CD4-positive, alpha-beta memory T cell (primary cell): ENCODE measurements at regions not wholly inside any gene's neighbourhood (a gene's known extent, or its start where the extent isn't known, plus 50 kb on each side); places are given as distances from the start of the nearest gene placed in this dataset.
"Not testable (repeated sequence)": the region's sequence is repeated elsewhere in the genome, so short reads cannot be mapped to it uniquely, and the experiment has no call there.

ENCODE experiments used
- CTCF ChIA-PET: fragments of 350-600 bp; sonication (Branson Sonifier 250); formaldehyde crosslinking; loops from one replicate; lab custom pipeline; 2021; ENCODE audit warnings: inconsistent platforms; ENCODE audit not compliant: partially characterized antibody; lab: Charles Lee
- POLR2A ChIA-PET: fragments of 350-600 bp; sonication (Branson Sonifier 250); formaldehyde crosslinking; loops from one replicate; lab custom pipeline; 2021; ENCODE audit not compliant: partially characterized antibody; lab: Charles Lee
- DNase-seq, 5 donors: peaks; one replicate each; pipeline versions ENCODE4 v3.0.0 to v3.0.0-alpha.2; 2020 to 2022; ENCODE audit warnings: mixed read lengths in 1 of 5
- H3K27ac ChIP-seq: one replicate; pipeline ENCODE4 v1.7.0; 2013; ENCODE audit warnings: low read depth, low read length
- H3K27me3 ChIP-seq: 2 replicates; pipeline ENCODE4 v1.7.0; 2013; ENCODE audit warnings: mild to moderate bottlenecking, low read length, moderate library complexity; ENCODE audit not compliant: insufficient read depth
- H3K36me3 ChIP-seq: 2 replicates; pipeline ENCODE4 v1.7.0; 2013; ENCODE audit warnings: mild to moderate bottlenecking, low read length, moderate library complexity; ENCODE audit not compliant: insufficient read depth
- H3K4me1 ChIP-seq: 2 replicates; pipeline ENCODE4 v1.7.0; 2013; ENCODE audit warnings: mild to moderate bottlenecking, low read length, moderate library complexity; ENCODE audit not compliant: insufficient read depth
- H3K4me3 ChIP-seq, 2 donors: one replicate each; pipeline ENCODE4 v1.7.0; 2013; ENCODE audit warnings: low read length in 2 of 2, mild to moderate bottlenecking in 1 of 2
- H3K9me3 ChIP-seq, 2 donors: one replicate each; pipeline ENCODE4 v1.7.0; 2013; ENCODE audit warnings: low read length in 2 of 2, control low read depth in 1 of 2; ENCODE audit not compliant: control insufficient read depth in 1 of 2
- H3K27ac Mint-ChIP-seq, 7 donors: one replicate each; pipeline ENCODE4 v1.8.0; 2020 to 2021; ENCODE audit warnings: mixed read lengths in 7 of 7, mild to moderate bottlenecking in 6 of 7, inconsistent platforms in 3 of 7, moderate library complexity in 3 of 7
- H3K27me3 Mint-ChIP-seq, 2 donors: one replicate each; pipeline ENCODE4 v1.8.0; 2020 to 2021; ENCODE audit warnings: mixed read lengths in 2 of 2
- H3K36me3 Mint-ChIP-seq, 2 donors: one replicate each; pipeline ENCODE4 v1.8.0; 2020 to 2021; ENCODE audit warnings: mixed read lengths in 2 of 2, inconsistent platforms in 1 of 2, mild to moderate bottlenecking in 1 of 2
- H3K4me1 Mint-ChIP-seq, 4 donors: one replicate each; pipeline ENCODE4 v1.8.0; 2020 to 2021; ENCODE audit warnings: mixed read lengths in 4 of 4, mild to moderate bottlenecking in 1 of 4
- H3K4me3 Mint-ChIP-seq, 8 donors: one replicate each; pipeline ENCODE4 v1.8.0; 2020 to 2021; ENCODE audit warnings: mixed read lengths in 8 of 8, mild to moderate bottlenecking in 7 of 8, moderate library complexity in 6 of 8, inconsistent platforms in 3 of 8
- H3K9me3 Mint-ChIP-seq, 8 donors: one replicate each; pipeline ENCODE4 v1.8.0; 2020 to 2021; ENCODE audit warnings: mixed read lengths in 8 of 8, mild to moderate bottlenecking in 5 of 8, inconsistent platforms in 3 of 8, moderate library complexity in 1 of 8
- intact Hi-C: fragments of 100-400 bp; cut with micrococcal nuclease; formaldehyde crosslinking; loops from one replicate; pipeline ENCODE4 v1.15.1; 2023

DNA sequence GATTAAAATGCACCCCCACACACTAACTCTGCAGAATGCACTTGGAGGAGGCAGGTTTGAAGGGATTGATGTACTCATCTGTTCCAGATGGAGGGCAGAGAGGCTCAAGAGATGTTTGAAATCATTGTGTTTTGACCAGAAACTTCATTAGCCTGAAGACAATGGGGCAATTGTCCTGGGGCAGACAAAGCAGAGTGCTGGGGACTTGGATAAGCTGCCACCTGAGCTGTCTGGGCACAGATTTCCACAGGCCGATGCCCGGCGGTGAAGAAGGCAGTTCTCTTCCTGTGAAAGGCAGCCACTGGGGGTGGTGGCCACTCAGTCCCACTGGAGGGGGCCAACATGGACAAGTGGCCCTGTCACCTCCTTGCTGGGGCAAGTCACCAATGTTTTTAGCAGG is 181.0 kb downstream of the BCL2L11 start:
- POLR2A ChIA-PET, intact Hi-C loops, DNase-seq: not testable (repeated sequence)

DNA sequence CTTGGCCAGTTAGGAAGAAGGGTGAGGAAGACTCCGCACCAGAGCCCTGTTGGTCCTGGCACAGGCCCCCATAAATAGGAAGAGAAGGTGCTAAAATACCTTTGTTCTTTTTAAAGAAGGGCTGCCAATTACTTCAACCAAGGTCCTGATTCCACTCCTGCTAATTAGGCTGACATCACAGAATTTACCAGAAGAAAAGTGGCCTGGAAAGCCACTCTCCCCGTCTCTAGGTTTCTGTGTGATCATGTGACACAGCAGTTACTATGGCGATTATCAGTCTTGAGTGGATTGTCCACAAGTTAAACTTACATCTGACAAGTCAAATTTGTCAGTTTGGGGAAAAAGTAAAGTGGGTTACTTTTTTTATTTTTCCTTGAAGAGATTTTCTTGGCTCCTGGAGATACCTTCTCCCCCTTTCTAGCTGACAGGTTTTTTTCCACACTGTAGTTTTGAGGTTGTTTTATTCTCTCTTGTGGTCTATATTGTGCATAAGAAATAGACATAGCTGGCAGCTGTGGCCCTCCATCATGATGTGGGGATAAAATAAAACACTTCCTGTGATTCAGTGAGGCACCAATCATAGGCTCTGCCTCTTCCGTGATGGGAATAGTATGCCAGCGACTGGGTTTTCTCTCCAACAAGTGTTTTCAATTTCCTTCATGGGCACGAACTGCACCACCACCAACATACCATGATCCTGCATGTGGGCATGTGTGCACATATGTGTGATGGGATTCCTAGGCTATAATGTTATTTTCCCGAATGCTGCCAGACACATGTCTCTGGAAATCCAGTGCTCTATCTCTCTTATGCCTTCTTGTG is 181.9 kb downstream of the BCL2L11 start:
- H3K36me3 ChIP-seq, H3K27ac ChIP-seq, POLR2A ChIA-PET, CTCF ChIA-PET, H3K36me3 Mint-ChIP-seq, H3K4me1 ChIP-seq, H3K4me3 ChIP-seq, H3K27ac Mint-ChIP-seq, H3K27me3 Mint-ChIP-seq, H3K4me3 Mint-ChIP-seq, H3K9me3 Mint-ChIP-seq, H3K4me1 Mint-ChIP-seq, H3K9me3 ChIP-seq, H3K27me3 ChIP-seq, DNase-seq, intact Hi-C loops: not testable (repeated sequence)

More for the DNA sequence above, 181.0 kb downstream of the BCL2L11 start:
- H3K27me3 Mint-ChIP-seq, H3K36me3 ChIP-seq, H3K4me1 ChIP-seq, H3K4me1 Mint-ChIP-seq, H3K27ac Mint-ChIP-seq, H3K27me3 ChIP-seq, H3K9me3 ChIP-seq, H3K9me3 Mint-ChIP-seq, H3K36me3 Mint-ChIP-seq, H3K27ac ChIP-seq, CTCF ChIA-PET, H3K4me3 Mint-ChIP-seq, H3K4me3 ChIP-seq: not testable (repeated sequence)

DNA sequence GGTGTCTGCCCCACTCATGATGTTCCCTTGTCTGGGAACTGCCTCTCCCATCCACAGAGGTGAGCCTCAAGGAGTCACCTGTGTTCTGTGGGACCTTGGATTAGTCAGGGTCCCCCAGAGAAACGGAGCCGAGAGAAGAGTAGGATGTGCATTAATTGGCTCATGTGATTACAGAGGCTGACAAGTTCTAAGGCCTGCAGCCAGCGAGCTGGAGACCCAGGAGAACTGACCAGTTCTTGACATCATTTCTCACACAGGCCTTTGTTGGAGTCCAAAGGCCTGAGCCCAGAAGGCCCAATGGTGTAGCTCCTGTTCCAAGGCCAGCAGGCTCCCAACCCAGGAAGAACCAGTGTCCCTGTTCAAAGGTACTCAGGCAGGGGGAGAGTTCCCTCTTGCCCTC is 186.6 kb downstream of the BCL2L11 start:
- H3K9me3 Mint-ChIP-seq, H3K36me3 Mint-ChIP-seq, H3K4me1 Mint-ChIP-seq, POLR2A ChIA-PET, DNase-seq, intact Hi-C loops, H3K4me3 Mint-ChIP-seq, H3K36me3 ChIP-seq, H3K4me1 ChIP-seq, H3K27me3 ChIP-seq, H3K27me3 Mint-ChIP-seq, H3K9me3 ChIP-seq, H3K27ac ChIP-seq, H3K27ac Mint-ChIP-seq, H3K4me3 ChIP-seq, CTCF ChIA-PET: not testable (repeated sequence)

DNA sequence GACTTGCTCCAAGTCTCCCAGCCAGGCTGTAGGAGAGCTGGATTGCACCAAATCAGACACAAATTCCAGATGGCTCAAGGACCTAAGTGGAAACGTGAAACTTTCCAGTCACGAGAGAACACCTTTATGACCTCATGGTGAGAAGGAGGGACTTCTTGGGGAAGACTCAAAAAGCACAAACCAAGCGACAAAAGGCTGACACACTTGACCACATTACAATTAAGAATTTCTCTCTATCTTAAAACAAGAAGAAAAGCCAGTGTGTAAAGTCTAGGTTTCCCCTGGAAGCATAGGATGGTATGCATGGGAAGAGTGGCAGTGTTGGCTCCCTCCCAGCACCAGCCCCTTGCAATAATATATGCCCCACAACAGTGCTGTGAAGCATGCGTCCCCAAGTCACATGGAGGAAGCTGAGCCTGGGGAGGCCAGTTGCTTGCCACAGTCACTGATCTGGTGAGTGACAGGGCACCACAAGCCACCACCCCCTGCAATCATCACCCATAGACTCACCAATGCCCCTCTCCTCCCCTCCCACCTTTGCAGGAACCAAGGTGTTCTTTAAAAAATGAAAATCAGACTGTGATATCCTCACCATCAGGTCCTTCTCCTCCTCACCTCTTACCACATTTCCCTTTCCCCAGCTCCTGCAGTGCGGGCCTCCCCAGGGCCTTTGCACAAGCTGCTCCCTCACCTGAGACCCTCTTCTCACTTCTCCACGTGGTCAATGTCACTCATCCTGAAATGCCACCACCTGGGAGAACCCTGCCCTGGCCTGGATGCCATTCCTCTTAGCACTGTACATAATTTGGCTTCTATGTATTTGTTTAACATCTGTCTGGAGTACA is 188.7 kb downstream of the BCL2L11 start:
- H3K27me3 Mint-ChIP-seq, H3K27me3 ChIP-seq, H3K36me3 Mint-ChIP-seq, H3K4me1 Mint-ChIP-seq, intact Hi-C loops, H3K27ac ChIP-seq, DNase-seq, H3K4me1 ChIP-seq, H3K4me3 ChIP-seq, CTCF ChIA-PET, H3K9me3 ChIP-seq, H3K36me3 ChIP-seq, POLR2A ChIA-PET, H3K27ac Mint-ChIP-seq, H3K9me3 Mint-ChIP-seq, H3K4me3 Mint-ChIP-seq: not testable (repeated sequence)

DNA sequence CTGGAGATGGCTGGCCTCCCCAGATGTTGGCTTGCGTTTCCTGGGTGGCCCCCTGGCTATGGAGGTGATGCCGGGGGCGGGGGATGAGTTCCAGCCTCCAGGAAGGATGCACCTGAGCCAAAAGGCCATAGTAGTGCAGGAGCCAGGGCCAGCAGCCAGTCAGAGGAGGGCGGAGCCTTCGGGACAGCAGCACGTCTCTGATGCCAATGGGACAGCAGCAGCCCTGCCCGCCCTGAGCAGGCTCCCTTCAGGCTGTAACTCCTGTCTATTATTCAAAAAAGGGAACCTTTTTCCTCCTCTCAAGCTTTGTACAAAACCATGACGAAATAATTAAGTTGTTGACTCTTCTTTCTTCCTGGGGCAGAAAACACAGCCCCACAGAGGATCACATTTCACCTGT is 189.7 kb downstream of the BCL2L11 start:
- H3K27me3 ChIP-seq, H3K4me1 ChIP-seq, H3K36me3 ChIP-seq, DNase-seq, H3K27me3 Mint-ChIP-seq, H3K9me3 Mint-ChIP-seq, H3K4me1 Mint-ChIP-seq, H3K9me3 ChIP-seq, intact Hi-C loops, H3K27ac Mint-ChIP-seq, H3K4me3 ChIP-seq, CTCF ChIA-PET, H3K4me3 Mint-ChIP-seq, H3K36me3 Mint-ChIP-seq, POLR2A ChIA-PET, H3K27ac ChIP-seq: not testable (repeated sequence)

DNA sequence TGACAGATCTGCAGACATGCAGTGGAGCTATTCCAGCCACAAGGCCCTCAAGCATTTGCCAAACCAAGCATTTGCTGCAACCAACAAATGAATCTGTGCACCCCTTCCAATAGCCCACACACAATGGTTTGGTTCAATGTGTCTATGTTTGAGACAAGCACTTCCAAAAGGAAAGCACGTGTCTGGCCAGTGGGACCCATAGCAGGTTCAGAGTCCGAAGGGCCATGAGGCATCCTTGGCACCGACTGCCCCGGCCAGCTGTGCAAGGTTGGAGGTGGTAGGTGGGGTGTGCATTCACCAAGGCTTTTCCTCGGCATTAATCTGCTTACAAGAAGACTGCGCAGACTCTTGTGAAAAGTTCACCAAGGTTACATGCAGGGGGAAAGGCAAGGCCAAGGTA is 190.9 kb downstream of the BCL2L11 start:
- H3K4me3 ChIP-seq, H3K36me3 ChIP-seq, H3K27me3 Mint-ChIP-seq, H3K27me3 ChIP-seq, H3K9me3 Mint-ChIP-seq, DNase-seq, H3K27ac Mint-ChIP-seq, H3K9me3 ChIP-seq, POLR2A ChIA-PET, intact Hi-C loops, H3K4me3 Mint-ChIP-seq, H3K27ac ChIP-seq, H3K36me3 Mint-ChIP-seq, H3K4me1 Mint-ChIP-seq, CTCF ChIA-PET, H3K4me1 ChIP-seq: not testable (repeated sequence)

DNA sequence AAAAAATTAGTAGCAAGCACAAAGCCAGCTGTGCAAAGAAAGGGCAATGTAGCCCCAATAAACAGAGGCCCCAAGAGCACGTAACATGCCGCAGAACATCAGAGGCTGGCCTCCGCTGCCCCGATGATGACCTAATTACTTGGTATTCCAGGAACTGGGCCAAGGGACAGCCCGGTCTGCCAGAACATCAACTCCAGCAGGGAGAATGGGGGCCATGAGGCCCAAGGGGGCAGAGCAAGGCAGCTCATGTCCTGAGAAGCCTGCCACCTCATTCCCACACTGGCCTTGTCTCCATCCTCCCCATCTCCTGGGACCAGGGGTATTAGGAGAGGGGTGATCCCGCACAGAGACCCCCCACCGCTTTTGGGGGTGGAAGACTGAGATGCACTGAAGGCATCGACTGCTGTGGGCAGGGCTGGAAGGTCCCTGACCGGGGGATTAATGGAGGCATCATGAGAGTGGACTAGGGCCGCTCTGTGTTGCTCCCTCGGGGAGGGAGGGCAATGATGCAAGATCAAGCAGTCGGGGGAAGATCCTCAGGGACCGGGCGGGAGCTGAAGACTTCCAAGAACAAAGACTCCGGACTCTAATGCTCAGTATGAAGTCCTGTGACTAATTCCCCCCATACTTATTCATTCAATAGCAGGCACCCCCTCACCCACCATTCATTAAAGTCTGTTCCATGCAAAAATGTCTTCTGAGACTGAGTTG is 192.3 kb downstream of the BCL2L11 start:
- H3K27ac ChIP-seq, H3K9me3 Mint-ChIP-seq, H3K27me3 Mint-ChIP-seq, H3K4me3 Mint-ChIP-seq, H3K36me3 ChIP-seq, H3K36me3 Mint-ChIP-seq, POLR2A ChIA-PET, H3K27me3 ChIP-seq, H3K27ac Mint-ChIP-seq, DNase-seq, H3K4me1 Mint-ChIP-seq, intact Hi-C loops, H3K4me1 ChIP-seq, H3K9me3 ChIP-seq, CTCF ChIA-PET, H3K4me3 ChIP-seq: not testable (repeated sequence)
